ENCODE measurements at regions not wholly inside any gene's neighbourhood (a gene's known extent, or its start where the extent isn't known, plus 50 kb on each side); places are given as distances from the start of the nearest gene placed in this dataset.

DNA sequence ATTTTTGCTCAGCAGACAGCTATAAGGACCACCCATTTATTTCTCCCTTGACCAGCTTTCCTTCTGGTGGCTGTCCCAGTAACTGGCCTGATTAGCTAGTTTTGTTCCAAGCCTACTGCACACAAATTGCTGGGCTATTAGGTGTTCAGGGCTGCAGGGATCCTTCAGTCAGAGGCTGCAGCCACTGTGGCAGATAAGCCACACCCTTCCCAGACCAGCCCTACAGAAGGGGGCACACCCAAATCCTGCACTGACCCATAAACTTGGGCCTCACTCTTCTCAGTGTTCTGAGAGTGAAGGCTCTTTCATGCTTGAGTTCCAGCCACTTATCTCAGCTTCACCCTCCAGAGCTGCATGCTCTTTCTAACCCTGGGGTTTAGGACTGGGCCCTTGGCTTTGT is 200.0 kb downstream of the AASDHPPT start:
- TF ChIP-seq, protein P1, sequence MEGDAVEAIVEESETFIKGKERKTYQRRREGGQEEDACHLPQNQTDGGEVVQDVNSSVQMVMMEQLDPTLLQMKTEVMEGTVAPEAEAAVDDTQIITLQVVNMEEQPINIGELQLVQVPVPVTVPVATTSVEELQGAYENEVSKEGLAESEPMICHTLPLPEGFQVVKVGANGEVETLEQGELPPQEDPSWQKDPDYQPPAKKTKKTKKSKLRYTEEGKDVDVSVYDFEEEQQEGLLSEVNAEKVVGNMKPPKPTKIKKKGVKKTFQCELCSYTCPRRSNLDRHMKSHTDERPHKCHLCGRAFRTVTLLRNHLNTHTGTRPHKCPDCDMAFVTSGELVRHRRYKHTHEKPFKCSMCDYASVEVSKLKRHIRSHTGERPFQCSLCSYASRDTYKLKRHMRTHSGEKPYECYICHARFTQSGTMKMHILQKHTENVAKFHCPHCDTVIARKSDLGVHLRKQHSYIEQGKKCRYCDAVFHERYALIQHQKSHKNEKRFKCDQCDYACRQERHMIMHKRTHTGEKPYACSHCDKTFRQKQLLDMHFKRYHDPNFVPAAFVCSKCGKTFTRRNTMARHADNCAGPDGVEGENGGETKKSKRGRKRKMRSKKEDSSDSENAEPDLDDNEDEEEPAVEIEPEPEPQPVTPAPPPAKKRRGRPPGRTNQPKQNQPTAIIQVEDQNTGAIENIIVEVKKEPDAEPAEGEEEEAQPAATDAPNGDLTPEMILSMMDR (conservative IDR thresholded peaks at IDR 0.05): no peak
- no peak for TF ChIP-seq ZFX (IDR thresholded peaks at IDR 0.05)
- H3K27ac ChIP-seq: no peak overlapping the region

DNA sequence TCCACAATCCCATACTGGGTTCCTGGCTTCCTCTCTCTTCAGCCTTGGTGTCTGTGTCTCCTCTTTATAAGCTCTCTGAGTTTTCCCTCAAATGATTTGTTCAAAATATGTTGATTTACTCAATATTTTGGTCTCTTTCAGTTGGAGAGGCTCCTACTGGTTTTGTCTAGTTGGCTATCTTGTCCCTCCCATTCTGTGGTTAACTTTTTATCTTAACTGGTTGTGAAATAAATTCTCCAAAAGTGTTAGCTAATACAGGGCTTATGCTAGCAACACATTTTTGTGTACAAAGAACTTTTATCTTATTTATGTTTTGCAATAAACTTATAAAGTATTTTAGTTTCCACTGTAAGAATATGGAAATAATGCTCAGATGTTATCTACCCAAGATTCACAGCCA is 200.9 kb downstream of the AASDHPPT start:
- H3K27ac ChIP-seq: no peak overlapping the region
- no peak for TF ChIP-seq ZFX (IDR thresholded peaks at IDR 0.05)
- TF ChIP-seq, protein P1 (conservative IDR thresholded peaks at IDR 0.05): no peak

DNA sequence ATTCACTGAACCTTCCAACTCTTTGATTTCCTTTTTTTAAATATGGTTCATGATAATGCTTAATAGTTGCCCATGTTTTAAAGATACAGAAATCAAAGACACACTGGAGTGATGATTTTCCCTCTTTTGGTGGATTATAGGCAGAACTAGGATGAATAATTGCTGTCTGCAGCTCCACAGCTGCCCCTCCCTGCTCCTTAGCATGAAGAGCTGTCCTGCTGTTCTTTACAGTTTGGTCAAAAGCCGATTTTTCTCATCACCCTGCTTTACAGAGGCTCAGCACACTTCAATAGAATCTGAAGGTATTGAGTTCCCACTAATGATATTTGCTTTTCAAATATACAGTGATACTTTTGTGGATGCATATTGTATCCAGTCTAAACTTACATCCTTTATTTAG is 202.6 kb downstream of the AASDHPPT start:
- H3K27ac ChIP-seq: no peak overlapping the region
- no peak for TF ChIP-seq ZFX (IDR thresholded peaks at IDR 0.05)
- TF ChIP-seq, protein P1 (conservative IDR thresholded peaks at IDR 0.05): no peak

DNA sequence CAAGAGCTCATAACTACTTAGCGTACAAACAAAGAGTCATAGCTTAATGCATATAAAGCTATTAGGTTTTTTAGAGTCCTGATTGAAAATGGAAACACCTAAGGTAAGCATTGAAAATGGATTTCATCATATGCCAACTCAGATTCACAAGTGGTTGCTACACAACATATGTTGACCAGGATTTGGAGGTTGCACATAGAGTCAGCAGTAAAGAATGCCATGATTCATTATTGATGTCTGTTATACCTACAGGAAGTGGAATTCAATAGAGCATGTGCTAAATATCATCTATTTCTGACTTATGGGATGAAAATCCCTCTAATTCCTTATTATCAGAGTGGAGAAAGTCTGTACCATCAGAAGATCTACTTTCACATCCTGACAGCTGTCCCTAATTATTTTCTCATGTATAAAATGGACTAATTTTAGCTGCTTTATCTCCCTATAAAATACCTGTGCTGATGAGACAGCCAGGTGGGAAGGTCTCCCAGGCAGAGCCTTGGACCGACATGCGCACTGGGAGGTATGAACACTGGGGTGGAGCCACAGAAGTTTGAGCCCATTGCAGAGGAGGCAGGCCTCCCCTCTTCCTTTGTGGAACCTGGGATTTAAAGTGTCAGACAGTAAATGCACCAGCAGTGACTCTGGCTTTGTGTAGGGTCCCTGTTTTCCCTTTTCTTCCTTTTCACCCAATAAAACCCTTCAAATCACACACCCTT is 204.2 kb downstream of the AASDHPPT start:
- no peak overlapping the region for H3K27ac ChIP-seq
- TF ChIP-seq ZFX (IDR thresholded peaks at IDR 0.05): no peak
- TF ChIP-seq, protein P1 (conservative IDR thresholded peaks at IDR 0.05): no peak

DNA sequence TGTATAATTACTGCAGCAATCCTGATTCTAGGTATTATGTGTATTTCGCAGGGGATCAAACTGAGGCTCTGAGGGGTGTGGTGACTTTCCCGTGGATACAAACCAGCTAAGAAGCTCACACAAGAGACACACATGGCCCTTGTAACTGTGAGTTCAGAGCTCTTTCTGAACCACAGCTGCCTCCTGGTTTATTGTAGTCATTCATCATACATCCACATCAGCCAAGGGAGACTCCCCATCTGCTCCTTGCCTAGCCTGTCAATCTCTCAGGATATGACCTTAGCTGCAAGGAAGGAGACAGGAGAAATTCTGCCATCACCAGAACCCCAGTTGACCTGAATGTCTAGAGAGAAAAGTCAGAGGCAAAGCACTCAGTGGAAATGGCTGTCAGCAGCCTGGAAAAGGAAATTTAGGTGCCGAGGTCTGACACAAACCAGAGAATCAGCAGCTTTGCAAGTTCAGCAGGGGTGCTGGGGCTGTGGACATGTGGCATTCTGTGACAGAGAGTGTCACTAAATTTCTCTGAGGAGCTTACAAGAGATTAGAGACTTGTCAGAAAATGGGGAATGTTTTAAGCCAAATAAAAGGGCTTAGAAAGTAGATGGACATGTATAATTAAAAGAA is 209.5 kb downstream of the AASDHPPT start:
- no peak overlapping the region for H3K27ac ChIP-seq
- TF ChIP-seq, protein P1 (conservative IDR thresholded peaks at IDR 0.05): no peak
- no peak for TF ChIP-seq ZFX (IDR thresholded peaks at IDR 0.05)

DNA sequence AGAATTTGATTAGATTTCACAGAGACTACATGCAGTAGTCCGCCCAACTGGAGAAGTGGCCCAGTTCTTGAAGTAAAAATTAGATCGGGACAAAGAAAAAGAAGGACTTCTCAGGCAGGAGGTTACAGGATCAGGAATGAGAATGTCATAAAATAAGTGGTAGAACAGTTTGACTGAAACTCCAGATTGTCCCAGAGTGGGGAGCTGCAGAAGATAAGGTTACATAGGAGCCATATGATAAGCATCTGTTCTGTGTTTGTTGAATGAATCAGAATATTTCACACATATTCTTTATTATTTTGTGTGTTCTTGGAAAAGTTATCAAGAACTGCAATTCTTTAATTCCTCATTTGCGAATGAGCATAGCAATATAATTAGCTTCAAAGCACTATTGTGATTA is 210.6 kb downstream of the AASDHPPT start:
- TF ChIP-seq, protein P1 (conservative IDR thresholded peaks at IDR 0.05): no peak
- no peak overlapping the region for H3K27ac ChIP-seq

DNA sequence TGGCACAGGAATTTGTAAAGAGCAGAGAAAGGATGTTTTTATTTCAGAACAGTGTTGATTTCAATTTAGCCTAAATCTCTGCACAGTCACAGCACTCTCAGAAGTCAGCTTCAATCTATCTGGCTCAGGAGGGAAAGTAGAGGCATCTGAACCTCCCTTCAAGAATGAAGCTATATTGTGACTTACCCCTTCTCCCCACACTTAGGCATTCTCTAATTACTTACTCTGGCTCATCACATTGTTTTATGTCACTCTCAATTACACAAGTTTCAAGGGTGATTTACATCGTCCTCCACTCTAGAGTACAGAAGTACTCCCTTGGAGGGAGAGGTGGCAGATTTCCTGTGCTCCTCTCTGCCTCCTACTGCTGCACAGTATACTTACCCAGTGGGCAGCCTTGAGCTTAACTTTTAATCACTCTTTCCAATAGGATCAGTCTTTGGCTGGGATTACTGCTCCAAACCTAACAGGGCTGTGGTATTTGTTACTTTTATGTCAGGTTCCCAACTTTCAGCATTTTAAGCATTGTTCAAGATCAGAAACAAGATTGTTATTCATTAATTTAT is 211.4 kb downstream of the AASDHPPT start:
- TF ChIP-seq, protein P1 (conservative IDR thresholded peaks at IDR 0.05): no peak; the same call in 1 of the 2 replicates
- no peak for TF ChIP-seq ZFX (IDR thresholded peaks at IDR 0.05)
- no peak overlapping the region for H3K27ac ChIP-seq
